ENCODE measurements at regions not wholly inside any gene's neighbourhood (a gene's known extent, or its start where the extent isn't known, plus 50 kb on each side); places are given as distances from the start of the nearest gene placed in this dataset.

- TF ChIP-seq EZH2 (IDR thresholded peaks at IDR 0.05; ENCODE audit: low read length, unreplicated experiment) (no peak), CTCF (conservative IDR thresholded peaks at IDR 0.05; ENCODE audit: low read depth, low read length) (no peak), EZH2phosphoT487 (IDR thresholded peaks at IDR 0.05; ENCODE audit: borderline replicate concordance, low read length) (no peak)
Observed at GRCh38 chr4:116126794-116127193, 958.6 kb downstream of the TRAM1L1 start.

Measured in PC-3 (cell line).